DOHH2 (cell line): ENCODE measurements at regions not wholly inside any gene's neighbourhood (a gene's known extent, or its start where the extent isn't known, plus 50 kb on each side); places are given as distances from the start of the nearest gene placed in this dataset.

Experiments
- H3F3A ChIP-seq: fragments of 200-600 bp; sonication (generic), shearing (Covaris generic); 2 replicates; pipeline ENCODE4 v1.6.0; 2016; ENCODE audit warnings: antibody characterized with exemption, mild to moderate bottlenecking; ENCODE audit not compliant: control insufficient read depth, insufficient read depth
- H3K27ac ChIP-seq: fragments of 200-600 bp; sonication (generic); 2 replicates; pipeline ENCODE4 v1.5.1; 2014; ENCODE audit warnings: low read depth, mild to moderate bottlenecking, low read length, moderate library complexity
- H3K27me3 ChIP-seq: fragments of 200-600 bp; sonication (generic); 2 replicates; pipeline ENCODE4 v1.6.1; 2014; ENCODE audit warnings: mild to moderate bottlenecking, low read length, mixed read lengths; ENCODE audit not compliant: control insufficient read depth
- H3K36me3 ChIP-seq: fragments of 200-600 bp; sonication (generic); 2 replicates; pipeline ENCODE4 v1.6.1; 2014; ENCODE audit warnings: mild to moderate bottlenecking, low read length, moderate library complexity, mixed read lengths; ENCODE audit not compliant: control insufficient read depth
- H3K4me1 ChIP-seq: fragments of 200-600 bp; sonication (generic); 2 replicates; pipeline ENCODE4 v1.6.1; 2014; ENCODE audit warnings: mild to moderate bottlenecking, low read length, mixed read lengths; ENCODE audit not compliant: control insufficient read depth
- H3K4me2 ChIP-seq: fragments of 200-600 bp; sonication (generic); 2 replicates; pipeline ENCODE4 v1.6.0; 2014; ENCODE audit warnings: mild to moderate bottlenecking, low read length, moderate library complexity
- H3K4me3 ChIP-seq: fragments of 200-600 bp; sonication (generic); 2 replicates; pipeline ENCODE4 v1.5.1; 2014; ENCODE audit warnings: mild to moderate bottlenecking, low read length, mixed read lengths
- H3K79me2 ChIP-seq: fragments of 200-600 bp; sonication (generic); 2 replicates; pipeline ENCODE4 v1.6.1; 2014; ENCODE audit warnings: mild to moderate bottlenecking, low read length, mixed read lengths; ENCODE audit not compliant: control insufficient read depth
- H3K9me2 ChIP-seq: fragments of 200-600 bp; sonication (generic); replicated peaks from 2 replicates; pipeline ENCODE4 v1.6.1; 2014; ENCODE audit warnings: mild to moderate bottlenecking, low read length, mixed read lengths; ENCODE audit not compliant: control insufficient read depth
- H3K9me3 ChIP-seq: fragments of 200-600 bp; sonication (generic); 2 replicates; pipeline ENCODE4 v1.6.1; 2014; ENCODE audit warnings: antibody characterized with exemption, low read length, mixed read lengths; ENCODE audit not compliant: control insufficient read depth, insufficient read depth
- H4K20me1 ChIP-seq: fragments of 200-600 bp; sonication (generic); 2 replicates; pipeline ENCODE4 v1.6.0; 2014; ENCODE audit warnings: low read depth, mild to moderate bottlenecking, antibody characterized with exemption, low read length, moderate library complexity; ENCODE audit not compliant: control insufficient read depth, insufficient read depth
- CTCF ChIP-seq: fragments of 200-600 bp; sonication (generic); IDR thresholded peaks from one replicate; pipeline ENCODE4 v1.5.1; 2014; ENCODE audit warnings: antibody characterized with exemption, mild to moderate bottlenecking, low read depth, low read length; ENCODE audit not compliant: poor library complexity, severe bottlenecking
- EZH2phosphoT487 ChIP-seq: fragments of 200-600 bp; sonication (generic); IDR thresholded peaks from 2 replicates; pipeline ENCODE4 v1.6.1; 2017; ENCODE audit warnings: borderline replicate concordance, mild to moderate bottlenecking, antibody characterized with exemption, low read length, moderate library complexity, mixed read lengths

DNA sequence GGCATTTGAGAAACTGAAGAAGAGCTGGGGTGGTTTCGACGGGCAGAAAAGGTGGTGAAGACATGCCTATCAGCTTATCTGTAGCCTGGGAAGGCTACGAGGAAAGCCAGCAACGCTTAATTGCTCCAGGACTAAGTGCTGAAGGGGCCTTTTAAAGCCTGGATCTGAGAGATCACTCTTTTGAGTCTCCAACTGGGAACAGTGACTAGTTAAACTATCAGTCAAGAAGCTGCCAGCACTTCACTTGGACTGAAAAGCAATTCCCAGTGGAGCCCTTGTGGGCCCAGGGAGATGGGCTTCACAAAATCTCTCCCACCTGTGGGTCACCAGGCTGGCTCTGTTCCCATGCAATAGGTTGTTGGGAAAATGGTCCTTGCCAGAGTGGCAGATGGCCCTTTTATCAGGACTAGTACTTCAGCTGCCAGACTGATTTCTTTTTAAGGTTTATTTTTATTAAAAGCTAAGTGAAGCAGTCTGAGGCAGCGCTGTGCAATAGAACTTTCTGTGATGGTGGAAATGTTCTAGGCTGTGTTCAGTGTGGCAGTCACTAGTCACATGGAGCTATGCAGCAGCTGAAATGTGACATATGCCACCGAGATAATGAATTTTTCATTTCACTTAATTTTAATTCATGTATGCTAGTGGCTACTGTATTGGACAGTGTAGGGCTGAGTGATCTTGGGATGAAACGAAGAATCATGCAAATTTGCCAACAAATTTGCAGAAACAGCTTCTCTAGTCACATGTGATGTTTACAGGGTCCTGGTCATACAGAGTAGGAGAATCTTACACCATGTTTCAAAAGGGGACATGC, 276.8 kb downstream of the PCNX1 start:
- Histone ChIP-seq H3K36me3 (no peaks in the 10 kb centered on the region), H3K79me2 (no peaks in the 10 kb centered on the region), H4K20me1 (no peaks in the 10 kb centered on the region), H3K27me3 (no peaks in the 10 kb centered on the region), H3F3A (no peaks in the 10 kb centered on the region), H3K9me2 (no peaks in the 10 kb centered on the region), H3K4me2 (no peak overlapping the region), H3K9me3 (no peaks in the 10 kb centered on the region), H3K4me3 (no peak overlapping the region), H3K27ac (no peak overlapping the region), H3K4me1 (no peaks in the 10 kb centered on the region)
- TF ChIP-seq CTCF (no peak), EZH2phosphoT487 (no peak)

GRCh38 chr14:71185637-71186036, 278.4 kb downstream of the PCNX1 start:
- H3K4me3 ChIP-seq: no peak overlapping the region
- H3K4me1 ChIP-seq: no peaks in the 10 kb centered on the region
- H3K79me2 ChIP-seq: no peaks in the 10 kb centered on the region
- H4K20me1 ChIP-seq: no peaks in the 10 kb centered on the region
- H3K4me2 ChIP-seq: no peak overlapping the region
- TF ChIP-seq CTCF (no peak), EZH2phosphoT487 (no peak)
- no peaks in the 10 kb centered on the region for H3K27me3 ChIP-seq
- H3K9me2 ChIP-seq: no peaks in the 10 kb centered on the region
- H3K36me3 ChIP-seq: no peaks in the 10 kb centered on the region
- H3K9me3 ChIP-seq: no peaks in the 10 kb centered on the region
- H3F3A ChIP-seq: no peaks in the 10 kb centered on the region
- no peak overlapping the region for H3K27ac ChIP-seq

- Histone ChIP-seq H3F3A (no peaks in the 10 kb centered on the region), H3K9me3 (no peaks in the 10 kb centered on the region), H3K36me3 (no peaks in the 10 kb centered on the region), H3K4me1 (no peaks in the 10 kb centered on the region), H3K4me2 (no peak overlapping the region), H3K79me2 (no peaks in the 10 kb centered on the region), H3K27ac (no peak overlapping the region), H3K27me3 (peaks cover 2% of the 10 kb centered on the region; the same call in 1 of the 2 replicates), H3K4me3 (no peak overlapping the region), H3K9me2 (no peaks in the 10 kb centered on the region), H4K20me1 (no peaks in the 10 kb centered on the region)
- TF ChIP-seq EZH2phosphoT487 (no peak), CTCF (no peak)
These were observed 280.5 kb downstream of the PCNX1 start for GRCh38 chr14:71187633-71188356.
